Transverse colon (tissue), 4 donors: ENCODE measurements at regions not wholly inside any gene's neighbourhood (a gene's known extent, or its start where the extent isn't known, plus 50 kb on each side); places are given as distances from the start of the nearest gene placed in this dataset.

ENCODE experiments used
- DNase-seq: peaks from one replicate; pipeline ENCODE4 v3.0.0-alpha.2; 2019
- H3K27ac ChIP-seq, 4 donors: fragments of 200-600 bp; sonication (generic); 2 replicates each; pipeline ENCODE4 v1.5.1; 2016 to 2018; ENCODE audit warnings: inconsistent platforms in 4 of 4
- H3K27me3 ChIP-seq: fragments of 200-600 bp; sonication (generic); 2 replicates; pipeline ENCODE4 v1.5.1; 2017; ENCODE audit warnings: inconsistent platforms
- H3K36me3 ChIP-seq, 4 donors: fragments of 200-600 bp; sonication (generic); 2 replicates each; pipeline ENCODE4 v1.5.1; 2017 to 2019; ENCODE audit warnings: inconsistent platforms in 4 of 4
- H3K4me1 ChIP-seq, 4 donors: fragments of 200-600 bp; sonication (generic); 2 replicates each; pipeline ENCODE4 v1.5.1; 2017 to 2020; ENCODE audit warnings: inconsistent platforms in 4 of 4
- H3K4me3 ChIP-seq, 4 donors: fragments of 200-600 bp; sonication (generic); 1 replicate in 1 of 4; 2 replicates in 3 of 4; pipeline versions ENCODE4 v1.5.1 to v1.6.1; 2017 to 2019; ENCODE audit warnings: inconsistent platforms in 4 of 4
- H3K9me3 ChIP-seq, 2 donors: fragments of 200-600 bp; sonication (generic); 2 replicates each; pipeline ENCODE4 v1.5.1; 2017 to 2019; ENCODE audit warnings: inconsistent platforms in 2 of 2
- CTCF ChIP-seq, 5 experiments: fragments of 200-600 bp in 3 of 5; fragments of 450-650 bp in 2 of 5; sonication (generic) in 3 of 5; IDR thresholded peaks; 1 replicate in 2 of 5; 2 replicates in 3 of 5; pipeline ENCODE4 v1.5.1; 2016 to 2017; ENCODE audit warnings: antibody characterized with exemption in 5 of 5, inconsistent platforms in 3 of 5, mild to moderate bottlenecking in 2 of 5, moderate library complexity in 1 of 5
- EP300 ChIP-seq: sonication (generic); formaldehyde crosslinking; IDR thresholded peaks from one replicate; pipeline ENCODE4 v1.6.1; 2017; ENCODE audit warnings: antibody characterized with exemption, low read depth
- POLR2A ChIP-seq: fragments of 450-650 bp; IDR thresholded peaks from one replicate; pipeline ENCODE4 v1.6.1; 2016; ENCODE audit warnings: antibody characterized with exemption, mild to moderate bottlenecking, moderate library complexity
- POLR2AphosphoS5 ChIP-seq, 3 donors: sonication (generic); formaldehyde crosslinking; IDR thresholded peaks; one replicate each; pipeline ENCODE4 v1.6.1; 2016; ENCODE audit warnings: antibody characterized with exemption in 3 of 3
- WGBS, 2 donors: methylation state at CpG; one replicate each; pipeline ENCODE4 v1.1.5; 2018; ENCODE audit warnings: low coverage in 1 of 2; 5-methylcytosine and 5-hydroxymethylcytosine counted together
- in situ Hi-C, 4 donors: fragments of 200-750 bp; cut with MboI; loops; one replicate each; pipeline versions ENCODE4 v1.15.0 to v1.15.1; 2017; ENCODE audit warnings: low sequenced_read_pairs in 3 of 4, low pct_ligation_motif_present in 1 of 4, low pct_unique_long_range_greater_than_20kb in 1 of 4
- intact Hi-C: fragments of 100-400 bp; cut with DNase I; formaldehyde crosslinking; loops from one replicate; pipeline ENCODE4 v1.15.1; 2023; ENCODE audit warnings: low total_unique reads

GRCh38 chr17:72030067-72030899 is 90.5 kb upstream of the SOX9 start:
- TF ChIP-seq CTCF (IDR thresholded peaks at IDR 0.05) (peak; percentile 28 to 53 (median 33)), EP300 (no peak)
- no peaks in the 10 kb centered on the region for H3K9me3 ChIP-seq
- in situ Hi-C loops (no loop called here), intact Hi-C loops (no loop called here)
- peak; percentile 28 for DNase-seq
- peaks cover 8% of the 10 kb centered on the region for H3K27me3 ChIP-seq
- H3K4me3 ChIP-seq, result peak overlapping the region; percentile 10 to 51 (median 24)
- H3K36me3 ChIP-seq, result no peaks in the 10 kb centered on the region
- H3K27ac ChIP-seq, result no peak overlapping the region
- WGBS, 2 donors, result 15% methylated on average over 22 of the region's 22 CpGs; no CpG with 5 or more reads in 1 of the 2 donors
- peaks cover 0 to 7% (median 0%) of the 10 kb centered on the region in 4 donors for H3K4me1 ChIP-seq

- WGBS, 2 donors, result 64 to 81% methylated on average over 6 to 8 of the region's 8 CpGs
- Histone ChIP-seq H3K36me3 (no peaks in the 10 kb centered on the region), H3K27me3 (peaks cover 8% of the 10 kb centered on the region), H3K9me3 (no peaks in the 10 kb centered on the region), H3K27ac (no peak overlapping the region), H3K4me3 (no peak overlapping the region), H3K4me1 (peaks cover 0 to 7% (median 0%) of the 10 kb centered on the region in 4 donors)
- no peak for TF ChIP-seq EP300
- TF ChIP-seq CTCF (IDR thresholded peaks at IDR 0.05), result no peak
- TF ChIP-seq POLR2AphosphoS5 (IDR thresholded peaks at IDR 0.05), result no peak
- TF ChIP-seq POLR2A, result no peak
- DNase-seq, result no peak
- intact Hi-C loops (no loop called here), in situ Hi-C loops (no loop called here)
Observed at GRCh38 chr17:72031219-72031884, 89.5 kb upstream of the SOX9 start.

GRCh38 chr17:72033334-72033733 is 87.5 kb upstream of the SOX9 start:
- no peak overlapping the region for H3K27ac ChIP-seq
- in situ Hi-C loops (no loop called here), intact Hi-C loops (no loop called here)
- no peak for TF ChIP-seq EP300
- TF ChIP-seq POLR2AphosphoS5 (IDR thresholded peaks at IDR 0.05), result no peak
- no peak for TF ChIP-seq POLR2A
- no peak for TF ChIP-seq CTCF (IDR thresholded peaks at IDR 0.05)
- no peak for DNase-seq
- no peaks in the 10 kb centered on the region for H3K36me3 ChIP-seq
- no peaks in the 10 kb centered on the region for H3K9me3 ChIP-seq
- H3K27me3 ChIP-seq, result peaks cover 3% of the 10 kb centered on the region
- WGBS, 2 donors, result 78 to 89% methylated on average over 4 of the region's 4 CpGs
- peaks cover 0 to 7% (median 0%) of the 10 kb centered on the region in 4 donors for H3K4me1 ChIP-seq
- H3K4me3 ChIP-seq, result no peak overlapping the region

- 83 to 84% methylated on average over 2 of the region's 2 CpGs for WGBS, 2 donors
Observed at GRCh38 chr17:72034000-72034399, 86.8 kb upstream of the SOX9 start.

More at GRCh38 chr17:72034000-72034399, 86.8 kb upstream of the SOX9 start:
- no peak for DNase-seq
- Histone ChIP-seq H3K9me3 (no peaks in the 10 kb centered on the region), H3K4me3 (no peak overlapping the region), H3K27ac (no peak overlapping the region), H3K36me3 (no peaks in the 10 kb centered on the region), H3K27me3 (peaks cover 3% of the 10 kb centered on the region), H3K4me1 (peaks cover 0 to 7% (median 0%) of the 10 kb centered on the region in 4 donors)
- in situ Hi-C loops (no loop called here), intact Hi-C loops (no loop called here)
- no peak for TF ChIP-seq CTCF (IDR thresholded peaks at IDR 0.05)
- no peak for TF ChIP-seq POLR2AphosphoS5 (IDR thresholded peaks at IDR 0.05)
- no peak for TF ChIP-seq EP300
- no peak for TF ChIP-seq POLR2A
